ENCODE measurements at regions not wholly inside any gene's neighbourhood (a gene's known extent, or its start where the extent isn't known, plus 50 kb on each side); places are given as distances from the start of the nearest gene placed in this dataset.

DNA sequence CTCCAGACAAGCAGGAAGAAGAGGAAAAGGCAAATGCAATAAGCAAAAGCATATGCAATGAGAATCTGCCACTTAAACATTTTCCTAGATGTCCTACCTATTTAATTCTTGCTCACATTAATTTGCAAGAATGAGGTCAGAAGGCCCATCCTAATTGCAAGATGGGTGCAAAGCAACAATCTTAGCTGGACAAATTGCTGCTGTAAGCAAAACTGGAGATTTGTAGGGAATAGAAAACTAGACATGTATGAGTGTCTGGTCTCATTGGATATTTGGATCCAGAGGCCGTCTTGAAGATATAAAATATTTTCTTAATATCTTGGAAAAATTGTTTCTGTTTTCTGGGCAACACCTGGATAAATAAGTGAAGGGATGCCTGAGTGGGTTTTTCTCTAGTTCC, 150.1 kb upstream of the PGR start:
- TF ChIP-seq EZH2 (IDR thresholded peaks at IDR 0.05; ENCODE audit: low read length), result no peak
- TF ChIP-seq, protein P1, sequence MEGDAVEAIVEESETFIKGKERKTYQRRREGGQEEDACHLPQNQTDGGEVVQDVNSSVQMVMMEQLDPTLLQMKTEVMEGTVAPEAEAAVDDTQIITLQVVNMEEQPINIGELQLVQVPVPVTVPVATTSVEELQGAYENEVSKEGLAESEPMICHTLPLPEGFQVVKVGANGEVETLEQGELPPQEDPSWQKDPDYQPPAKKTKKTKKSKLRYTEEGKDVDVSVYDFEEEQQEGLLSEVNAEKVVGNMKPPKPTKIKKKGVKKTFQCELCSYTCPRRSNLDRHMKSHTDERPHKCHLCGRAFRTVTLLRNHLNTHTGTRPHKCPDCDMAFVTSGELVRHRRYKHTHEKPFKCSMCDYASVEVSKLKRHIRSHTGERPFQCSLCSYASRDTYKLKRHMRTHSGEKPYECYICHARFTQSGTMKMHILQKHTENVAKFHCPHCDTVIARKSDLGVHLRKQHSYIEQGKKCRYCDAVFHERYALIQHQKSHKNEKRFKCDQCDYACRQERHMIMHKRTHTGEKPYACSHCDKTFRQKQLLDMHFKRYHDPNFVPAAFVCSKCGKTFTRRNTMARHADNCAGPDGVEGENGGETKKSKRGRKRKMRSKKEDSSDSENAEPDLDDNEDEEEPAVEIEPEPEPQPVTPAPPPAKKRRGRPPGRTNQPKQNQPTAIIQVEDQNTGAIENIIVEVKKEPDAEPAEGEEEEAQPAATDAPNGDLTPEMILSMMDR (optimal IDR thresholded peaks at IDR 0.05 in 1 of 3, IDR thresholded peaks at IDR 0.05 in 1 of 3, conservative IDR thresholded peaks at IDR 0.05 in 1 of 3; ENCODE audit: extremely low read depth in 1 of 3, insufficient read depth in 2 of 3, low read length in 3 of 3), result no peak
- Histone ChIP-seq H3K4me2 (ENCODE audit: control insufficient read depth, extremely low read depth, insufficient read depth, low read depth, low read length) (no peak overlapping the region), H3K9me1 (ENCODE audit: control insufficient read depth, extremely low read depth, insufficient read depth, low read length) (no peaks in the 10 kb centered on the region), H3K27ac (ENCODE audit: control insufficient read depth, insufficient read depth, low read length) (no peak overlapping the region), H3K4me1 (ENCODE audit: control insufficient read depth, extremely low read depth, insufficient read depth, low read length) (no peaks in the 10 kb centered on the region), H3K36me3 (ENCODE audit: control insufficient read depth in 2 of 2, extremely low read depth in 1 of 2, insufficient read depth in 2 of 2, low read length in 2 of 2) (no peaks in the 10 kb centered on the region), H2AFZ (ENCODE audit: control insufficient read depth, low read length) (no peak overlapping the region), H3K27me3 (ENCODE audit: control insufficient read depth, extremely low read depth, insufficient read depth, low read length) (no peaks in the 10 kb centered on the region), H3K4me3 (ENCODE audit: control insufficient read depth in 2 of 3, extremely low read depth in 1 of 3, insufficient read depth in 2 of 3, low read depth in 1 of 3, low read length in 3 of 3) (no peak overlapping the region), H3K9me3 (ENCODE audit: control insufficient read depth, low read depth, low read length) (no peaks in the 10 kb centered on the region), H3K79me2 (ENCODE audit: control insufficient read depth, insufficient read depth, low read length) (no peaks in the 10 kb centered on the region), H4K20me1 (ENCODE audit: control insufficient read depth, extremely low read depth, insufficient read depth, low read length) (no peaks in the 10 kb centered on the region), H3K9ac (ENCODE audit: control insufficient read depth, extremely low read depth, insufficient read depth, low read length) (no peak overlapping the region)
- dilution Hi-C loops (cut with MboI; ENCODE audit: extremely low pct_ligation_motif_present, low sequenced_read_pairs), result no loop called here
- no peak for FAIRE-seq
- no peak for DNase-seq (ENCODE audit: low read depth, low spot score)

DNA sequence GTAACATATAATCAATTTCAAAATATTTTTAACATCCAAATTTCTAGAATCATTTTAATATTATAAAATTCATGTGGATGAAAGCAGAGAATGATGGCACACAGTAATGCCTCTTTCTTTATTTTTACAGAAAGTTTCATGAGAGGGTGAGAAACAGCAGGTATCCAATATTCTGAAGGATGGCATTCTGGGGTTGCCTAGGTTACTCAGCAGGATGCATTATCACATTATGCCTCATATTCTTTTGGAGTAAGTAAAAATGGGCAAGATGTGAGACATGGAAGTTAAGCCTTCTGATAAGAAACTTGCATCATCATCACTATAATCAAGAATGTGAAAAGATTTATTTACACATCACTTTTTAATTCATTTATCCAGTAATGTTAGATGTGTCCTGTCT, 148.7 kb upstream of the PGR start:
- no peak for FAIRE-seq
- Histone ChIP-seq H2AFZ (ENCODE audit: control insufficient read depth, low read length) (no peak overlapping the region), H3K9me1 (ENCODE audit: control insufficient read depth, extremely low read depth, insufficient read depth, low read length) (no peaks in the 10 kb centered on the region), H3K4me2 (ENCODE audit: control insufficient read depth, extremely low read depth, insufficient read depth, low read depth, low read length) (no peak overlapping the region), H4K20me1 (ENCODE audit: control insufficient read depth, extremely low read depth, insufficient read depth, low read length) (no peaks in the 10 kb centered on the region), H3K4me1 (ENCODE audit: control insufficient read depth, extremely low read depth, insufficient read depth, low read length) (no peaks in the 10 kb centered on the region), H3K4me3 (ENCODE audit: control insufficient read depth in 2 of 3, extremely low read depth in 1 of 3, insufficient read depth in 2 of 3, low read depth in 1 of 3, low read length in 3 of 3) (no peak overlapping the region), H3K9ac (ENCODE audit: control insufficient read depth, extremely low read depth, insufficient read depth, low read length) (no peak overlapping the region), H3K9me3 (ENCODE audit: control insufficient read depth, low read depth, low read length) (no peaks in the 10 kb centered on the region), H3K27me3 (ENCODE audit: control insufficient read depth, extremely low read depth, insufficient read depth, low read length) (no peaks in the 10 kb centered on the region), H3K36me3 (ENCODE audit: control insufficient read depth in 2 of 2, extremely low read depth in 1 of 2, insufficient read depth in 2 of 2, low read length in 2 of 2) (no peaks in the 10 kb centered on the region), H3K27ac (ENCODE audit: control insufficient read depth, insufficient read depth, low read length) (no peak overlapping the region), H3K79me2 (ENCODE audit: control insufficient read depth, insufficient read depth, low read length) (no peaks in the 10 kb centered on the region)
- no peak for TF ChIP-seq EZH2 (IDR thresholded peaks at IDR 0.05; ENCODE audit: low read length)
- TF ChIP-seq, protein P1 (optimal IDR thresholded peaks at IDR 0.05 in 1 of 3, IDR thresholded peaks at IDR 0.05 in 1 of 3, conservative IDR thresholded peaks at IDR 0.05 in 1 of 3; ENCODE audit: extremely low read depth in 1 of 3, insufficient read depth in 2 of 3, low read length in 3 of 3), result no peak
- no peak for DNase-seq (ENCODE audit: low read depth, low spot score)
- dilution Hi-C loops (cut with MboI; ENCODE audit: extremely low pct_ligation_motif_present, low sequenced_read_pairs), result no loop called here
